IMR-90 (cell line): ENCODE measurements at regions not wholly inside any gene's neighbourhood (a gene's known extent, or its start where the extent isn't known, plus 50 kb on each side); places are given as distances from the start of the nearest gene placed in this dataset.

Experiments used
- BHLHE40 ChIP-seq: fragments of 150-350 bp; IDR thresholded peaks from 2 replicates; pipeline ENCODE4 v1.6.1; 2016; ENCODE audit warnings: mild to moderate bottlenecking, low read depth, low read length
- MXI1 ChIP-seq: IDR thresholded peaks from 2 replicates; pipeline ENCODE4 v1.6.1; 2012; ENCODE audit warnings: low read depth, mild to moderate bottlenecking, low read length, moderate library complexity, borderline replicate concordance
- POLR2A ChIP-seq: IDR thresholded peaks from 2 replicates; pipeline ENCODE4 v1.6.1; 2012; ENCODE audit warnings: mild to moderate bottlenecking, low read depth, low read length
- RCOR1 ChIP-seq: IDR thresholded peaks from 2 replicates; pipeline ENCODE4 v1.6.1; 2012; ENCODE audit warnings: mild to moderate bottlenecking, low read length, improper control_type of control experiment; ENCODE audit not compliant: insufficient replicate concordance
- SMC3 ChIP-seq: fragments of 150-350 bp; IDR thresholded peaks from 2 replicates; pipeline ENCODE4 v1.6.1; 2016; ENCODE audit warnings: low read depth, mild to moderate bottlenecking, antibody characterized with exemption, low read length, moderate library complexity
- TF ChIP-seq, protein P1 (sequence below): conservative IDR thresholded peaks from 2 replicates; pipeline ENCODE4 v1.5.1; 2012; ENCODE audit warnings: mild to moderate bottlenecking, low read depth, low read length, improper control_type of control experiment
- TF ChIP-seq, protein P2 (sequence below): fragments of 150-350 bp; IDR thresholded peaks from 2 replicates; pipeline ENCODE4 v1.6.1; 2016; ENCODE audit warnings: low read depth, mild to moderate bottlenecking, low read length, moderate library complexity, borderline replicate concordance

DNA sequence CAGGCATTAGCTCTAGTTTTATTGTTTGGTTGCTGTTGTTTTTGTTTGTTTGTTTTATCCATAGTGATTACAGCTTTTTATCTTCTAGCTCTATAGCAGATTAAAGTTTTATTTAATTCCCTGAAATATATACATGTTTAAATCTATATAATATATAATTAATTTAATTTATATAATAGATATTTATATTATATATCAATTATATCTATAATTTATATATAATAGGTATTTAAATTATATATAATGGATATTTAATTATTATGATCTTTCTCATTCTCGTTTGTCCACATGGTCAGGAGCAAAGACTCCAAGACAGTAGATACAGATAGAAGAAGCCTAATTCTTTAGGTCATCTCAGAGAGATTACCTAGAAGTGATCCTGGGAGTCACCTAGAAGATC is 238.8 kb upstream of the GPR149 start:
- TF ChIP-seq, protein P1, sequence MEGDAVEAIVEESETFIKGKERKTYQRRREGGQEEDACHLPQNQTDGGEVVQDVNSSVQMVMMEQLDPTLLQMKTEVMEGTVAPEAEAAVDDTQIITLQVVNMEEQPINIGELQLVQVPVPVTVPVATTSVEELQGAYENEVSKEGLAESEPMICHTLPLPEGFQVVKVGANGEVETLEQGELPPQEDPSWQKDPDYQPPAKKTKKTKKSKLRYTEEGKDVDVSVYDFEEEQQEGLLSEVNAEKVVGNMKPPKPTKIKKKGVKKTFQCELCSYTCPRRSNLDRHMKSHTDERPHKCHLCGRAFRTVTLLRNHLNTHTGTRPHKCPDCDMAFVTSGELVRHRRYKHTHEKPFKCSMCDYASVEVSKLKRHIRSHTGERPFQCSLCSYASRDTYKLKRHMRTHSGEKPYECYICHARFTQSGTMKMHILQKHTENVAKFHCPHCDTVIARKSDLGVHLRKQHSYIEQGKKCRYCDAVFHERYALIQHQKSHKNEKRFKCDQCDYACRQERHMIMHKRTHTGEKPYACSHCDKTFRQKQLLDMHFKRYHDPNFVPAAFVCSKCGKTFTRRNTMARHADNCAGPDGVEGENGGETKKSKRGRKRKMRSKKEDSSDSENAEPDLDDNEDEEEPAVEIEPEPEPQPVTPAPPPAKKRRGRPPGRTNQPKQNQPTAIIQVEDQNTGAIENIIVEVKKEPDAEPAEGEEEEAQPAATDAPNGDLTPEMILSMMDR, result no peak
- TF ChIP-seq SMC3, result no peak
- TF ChIP-seq BHLHE40, result no peak
- TF ChIP-seq, protein P2, sequence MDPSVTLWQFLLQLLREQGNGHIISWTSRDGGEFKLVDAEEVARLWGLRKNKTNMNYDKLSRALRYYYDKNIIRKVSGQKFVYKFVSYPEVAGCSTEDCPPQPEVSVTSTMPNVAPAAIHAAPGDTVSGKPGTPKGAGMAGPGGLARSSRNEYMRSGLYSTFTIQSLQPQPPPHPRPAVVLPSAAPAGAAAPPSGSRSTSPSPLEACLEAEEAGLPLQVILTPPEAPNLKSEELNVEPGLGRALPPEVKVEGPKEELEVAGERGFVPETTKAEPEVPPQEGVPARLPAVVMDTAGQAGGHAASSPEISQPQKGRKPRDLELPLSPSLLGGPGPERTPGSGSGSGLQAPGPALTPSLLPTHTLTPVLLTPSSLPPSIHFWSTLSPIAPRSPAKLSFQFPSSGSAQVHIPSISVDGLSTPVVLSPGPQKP, result no peak
- TF ChIP-seq RCOR1, result no peak
- no peak for TF ChIP-seq POLR2A
- no peak for TF ChIP-seq MXI1
